ENCODE measurements at regions not wholly inside any gene's neighbourhood (a gene's known extent, or its start where the extent isn't known, plus 50 kb on each side); places are given as distances from the start of the nearest gene placed in this dataset.
"Not testable (repeated sequence)": the region's sequence is repeated elsewhere in the genome, so short reads cannot be mapped to it uniquely, and the experiment has no call there.

GRCh38 chr9:111744363-111744762 lies 50.4 kb downstream of the SHOC1 start:
- no peak for DNase-seq
- Mint-ChIP-seq H3K27me3 (ENCODE audit: low read depth, poor library complexity) (peaks cover 3% of the 10 kb centered on the region), H3K27ac (no peak overlapping the region), H3K36me3 (ENCODE audit: low read depth) (no peaks in the 10 kb centered on the region), H3K4me3 (no peak overlapping the region), H3K9me3 (peaks cover under 1% of the 10 kb centered on the region), H3K4me1 (no peaks in the 10 kb centered on the region)
- no peak for TF ChIP-seq CTCF (IDR thresholded peaks at IDR 0.05)

- Mint-ChIP-seq H3K4me3 (no peak overlapping the region), H3K36me3 (ENCODE audit: low read depth) (no peaks in the 10 kb centered on the region), H3K27me3 (ENCODE audit: low read depth, poor library complexity) (peaks cover 3% of the 10 kb centered on the region), H3K4me1 (no peaks in the 10 kb centered on the region), H3K9me3 (no peaks in the 10 kb centered on the region), H3K27ac (no peak overlapping the region)
- no peak for DNase-seq
- no peak for TF ChIP-seq CTCF (IDR thresholded peaks at IDR 0.05)
Observed at GRCh38 chr9:111743275-111743674, 51.5 kb downstream of the SHOC1 start.

DNA sequence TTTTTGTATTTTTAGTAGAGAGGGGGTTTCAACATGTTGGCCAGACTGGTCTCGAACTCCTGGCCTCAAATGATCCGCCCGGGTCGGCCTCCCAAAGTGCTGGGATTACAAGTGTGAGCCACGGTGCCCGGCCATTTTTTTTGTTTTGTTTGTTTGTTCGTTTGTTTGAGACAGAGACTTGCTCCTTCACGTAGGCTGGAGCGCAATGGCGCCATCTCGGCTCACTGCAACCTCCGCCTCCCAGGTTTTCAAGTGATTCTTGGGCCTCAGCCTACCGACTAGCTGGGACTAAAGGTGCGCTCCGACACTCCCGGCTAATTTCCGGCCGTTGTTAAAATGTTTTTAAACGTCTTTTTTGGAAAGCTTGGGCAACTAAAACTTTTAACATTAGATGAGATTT lies 54.0 kb downstream of the SHOC1 start:
- Mint-ChIP-seq H3K36me3 (ENCODE audit: low read depth) (peaks cover 7% of the 10 kb centered on the region), H3K4me3 (no peak overlapping the region), H3K4me1 (no peaks in the 10 kb centered on the region), H3K27me3 (ENCODE audit: low read depth, poor library complexity) (peaks cover 6% of the 10 kb centered on the region), H3K9me3 (peaks cover 13% of the 10 kb centered on the region), H3K27ac (no peak overlapping the region)
- no peak for DNase-seq
- no peak for TF ChIP-seq CTCF (IDR thresholded peaks at IDR 0.05)

- H3K4me1 Mint-ChIP-seq = no peaks in the 10 kb centered on the region
- DNase-seq = no peak
- no peak overlapping the region for H3K27ac Mint-ChIP-seq
- TF ChIP-seq CTCF (IDR thresholded peaks at IDR 0.05) = no peak
- H3K4me3 Mint-ChIP-seq = no peak overlapping the region
- H3K9me3 Mint-ChIP-seq = peaks cover 28% of the 10 kb centered on the region
- peaks cover 6% of the 10 kb centered on the region for H3K27me3 Mint-ChIP-seq (ENCODE audit: low read depth, poor library complexity)
- H3K36me3 Mint-ChIP-seq (ENCODE audit: low read depth) = peaks cover 9% of the 10 kb centered on the region
Observed at GRCh38 chr9:111736714-111737113, 58.0 kb downstream of the SHOC1 start.

- H3K4me1 Mint-ChIP-seq; DNase-seq; H3K27me3 Mint-ChIP-seq (ENCODE audit: low read depth, poor library complexity); H3K27ac Mint-ChIP-seq; H3K4me3 Mint-ChIP-seq: not testable (repeated sequence)
- peaks cover 40% of the 10 kb centered on the region for H3K9me3 Mint-ChIP-seq
- peaks cover 19% of the 10 kb centered on the region for H3K36me3 Mint-ChIP-seq (ENCODE audit: low read depth)
Observed at GRCh38 chr9:111735344-111735743, 59.4 kb downstream of the SHOC1 start.

DNA sequence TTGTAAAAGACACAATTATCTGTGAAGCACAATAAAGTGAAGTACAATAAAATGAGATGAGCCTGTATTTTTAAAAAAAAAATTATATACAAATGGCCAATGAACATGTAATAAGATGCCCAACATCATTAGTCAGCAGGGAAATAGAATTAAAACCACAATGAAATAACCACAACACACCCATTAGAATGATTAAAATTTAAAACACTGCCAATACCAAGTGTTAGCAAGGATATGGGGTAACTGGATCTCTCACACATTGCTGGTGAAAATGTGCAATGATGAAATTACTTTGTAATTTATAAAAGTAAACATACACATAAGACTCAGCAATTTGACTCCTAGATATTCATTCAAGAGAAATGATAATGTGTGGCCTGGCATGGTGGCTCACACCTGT lies 62.8 kb downstream of the SHOC1 start:
- no peak for TF ChIP-seq CTCF (IDR thresholded peaks at IDR 0.05)
- H3K27me3 Mint-ChIP-seq (ENCODE audit: low read depth, poor library complexity) = peaks cover 3% of the 10 kb centered on the region
- H3K4me1 Mint-ChIP-seq = no peaks in the 10 kb centered on the region
- H3K9me3 Mint-ChIP-seq = peaks cover 57% of the 10 kb centered on the region
- no peak overlapping the region for H3K27ac Mint-ChIP-seq
- peaks cover 36% of the 10 kb centered on the region for H3K36me3 Mint-ChIP-seq (ENCODE audit: low read depth)
- no peak overlapping the region for H3K4me3 Mint-ChIP-seq
- DNase-seq = no peak
